Uterus (tissue), 2 donors: ENCODE measurements at regions not wholly inside any gene's neighbourhood (a gene's known extent, or its start where the extent isn't known, plus 50 kb on each side); places are given as distances from the start of the nearest gene placed in this dataset.
"Not testable (repeated sequence)": the region's sequence is repeated elsewhere in the genome, so short reads cannot be mapped to it uniquely, and the experiment has no call there.

ENCODE experiments used
- CTCF ChIP-seq, 4 experiments: fragments of 200-600 bp in 2 of 4; fragments of 450-650 bp in 2 of 4; sonication (generic) in 2 of 4; IDR thresholded peaks; one replicate each; pipeline ENCODE4 v1.5.1; 2016 to 2019; ENCODE audit warnings: antibody characterized with exemption in 4 of 4, mild to moderate bottlenecking in 2 of 4, moderate library complexity in 1 of 4
- POLR2A ChIP-seq, 2 donors: fragments of 450-650 bp; IDR thresholded peaks; one replicate each; pipeline ENCODE4 v1.6.1; 2016; ENCODE audit warnings: antibody characterized with exemption in 2 of 2, mild to moderate bottlenecking in 1 of 2, moderate library complexity in 1 of 2

- TF ChIP-seq POLR2A, CTCF (IDR thresholded peaks at IDR 0.05): not testable (repeated sequence)
These were observed 114.5 kb upstream of the PLGLB2 start for GRCh38 chr2:87633287-87633963.
